Neural progenitor cell (in vitro differentiated cells): ENCODE measurements at regions not wholly inside any gene's neighbourhood (a gene's known extent, or its start where the extent isn't known, plus 50 kb on each side); places are given as distances from the start of the nearest gene placed in this dataset.

Experiments used
- DNase-seq: peaks from one replicate; pipeline ENCODE4 v3.0.0-alpha.2; 2016; ENCODE audit warnings: low spot score
- H2AFZ ChIP-seq: fragments of 200-600 bp; sonication (generic); replicated peaks from 2 replicates; pipeline ENCODE4 v1.6.1; 2016; ENCODE audit warnings: antibody characterized with exemption
- H3F3A ChIP-seq: fragments of 200-600 bp; sonication (generic); 2 replicates; pipeline ENCODE4 v1.6.1; 2016; ENCODE audit warnings: antibody characterized with exemption, low read depth
- H3K27ac ChIP-seq: fragments of 200-600 bp; sonication (generic); 2 replicates; pipeline ENCODE4 v1.5.1; 2016; ENCODE audit warnings: mild to moderate bottlenecking
- H3K27me3 ChIP-seq: fragments of 200-600 bp; sonication (generic); 2 replicates; pipeline ENCODE4 v1.6.1; 2016; ENCODE audit warnings: mild to moderate bottlenecking, moderate library complexity
- H3K36me3 ChIP-seq: fragments of 200-600 bp; sonication (generic); 2 replicates; pipeline ENCODE4 v1.5.1; 2016
- H3K4me1 ChIP-seq: fragments of 200-600 bp; sonication (generic); 2 replicates; pipeline ENCODE4 v1.6.1; 2016; ENCODE audit warnings: mixed run types
- H3K4me2 ChIP-seq: fragments of 200-600 bp; sonication (generic); 2 replicates; pipeline ENCODE4 v1.6.1; 2016
- H3K4me3 ChIP-seq: fragments of 200-600 bp; sonication (generic); 2 replicates; pipeline ENCODE4 v1.5.1; 2016
- H3K79me2 ChIP-seq: fragments of 200-600 bp; sonication (generic); 2 replicates; pipeline ENCODE4 v1.6.1; 2016; ENCODE audit warnings: low read depth
- H3K9ac ChIP-seq: fragments of 200-600 bp; sonication (generic); 2 replicates; pipeline ENCODE4 v1.6.1; 2016
- H3K9me3 ChIP-seq: fragments of 200-600 bp; sonication (generic); 2 replicates; pipeline ENCODE4 v1.5.1; 2016; ENCODE audit warnings: low read depth
- H4K20me1 ChIP-seq: fragments of 200-600 bp; sonication (generic); 2 replicates; pipeline ENCODE4 v1.6.1; 2016; ENCODE audit warnings: low read depth
- H3K27ac Mint-ChIP-seq: 3 replicates; pipeline ENCODE4 v1.8.0; 2021; ENCODE audit warnings: mixed read lengths
- H3K27me3 Mint-ChIP-seq: 2 replicates; pipeline ENCODE4 v1.8.0; 2022; ENCODE audit warnings: low read depth, mild to moderate bottlenecking, inconsistent platforms, moderate library complexity, mixed read lengths; ENCODE audit not compliant: insufficient read depth
- H3K36me3 Mint-ChIP-seq: 3 replicates; pipeline ENCODE4 v1.8.0; 2021; ENCODE audit warnings: mixed read lengths
- H3K4me1 Mint-ChIP-seq: 3 replicates; pipeline ENCODE4 v1.8.0; 2021; ENCODE audit warnings: mixed read lengths
- H3K4me3 Mint-ChIP-seq: 3 replicates; pipeline ENCODE4 v1.8.0; 2021; ENCODE audit warnings: mild to moderate bottlenecking, moderate library complexity, mixed read lengths
- H3K9me3 Mint-ChIP-seq: 3 replicates; pipeline ENCODE4 v1.8.0; 2020; ENCODE audit warnings: mixed read lengths
- CTCF ChIP-seq: fragments of 200-600 bp; sonication (generic); IDR thresholded peaks from 2 replicates; pipeline ENCODE4 v1.5.1; 2017; ENCODE audit warnings: antibody characterized with exemption, mild to moderate bottlenecking
- EZH2 ChIP-seq: fragments of 200-600 bp; sonication (generic); IDR thresholded peaks from 2 replicates; pipeline ENCODE4 v1.6.1; 2017; ENCODE audit warnings: antibody characterized with exemption, mild to moderate bottlenecking, moderate library complexity
- EZH2phosphoT487 ChIP-seq: fragments of 200-600 bp; sonication (generic); IDR thresholded peaks from 2 replicates; pipeline ENCODE4 v1.6.1; 2017; ENCODE audit warnings: antibody characterized with exemption

DNA sequence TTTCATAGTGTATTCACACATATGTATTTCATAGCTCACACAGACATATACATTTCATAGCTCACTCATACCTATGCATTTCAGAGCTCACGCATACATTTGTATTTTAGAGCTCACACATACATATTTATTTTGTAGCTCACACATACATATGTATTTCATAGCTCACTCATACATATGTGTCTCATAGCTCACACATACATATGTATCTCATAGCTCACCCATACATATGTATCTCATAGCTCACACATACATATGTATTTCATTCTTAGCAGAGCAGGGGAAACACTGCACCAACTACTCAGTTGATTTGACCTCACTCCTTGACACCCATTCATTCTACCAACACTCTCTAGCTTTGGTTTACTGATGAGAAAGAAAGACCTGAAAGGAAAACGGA lies 713.6 kb downstream of the QKI start:
- Histone ChIP-seq H3K27ac (no peak overlapping the region), H2AFZ (no peak overlapping the region), H4K20me1 (no peaks in the 10 kb centered on the region), H3K79me2 (no peaks in the 10 kb centered on the region), H3K4me2 (no peak overlapping the region), H3K4me1 (no peaks in the 10 kb centered on the region), H3K27me3 (no peaks in the 10 kb centered on the region), H3K36me3 (no peaks in the 10 kb centered on the region), H3F3A (no peaks in the 10 kb centered on the region), H3K4me3 (no peak overlapping the region), H3K9ac (no peak overlapping the region), H3K9me3 (no peaks in the 10 kb centered on the region)
- Mint-ChIP-seq H3K36me3 (no peaks in the 10 kb centered on the region), H3K4me3 (no peak overlapping the region), H3K27ac (no peak overlapping the region), H3K27me3 (peaks cover 2% of the 10 kb centered on the region), H3K4me1 (peaks cover 8% of the 10 kb centered on the region), H3K9me3 (peaks cover 14% of the 10 kb centered on the region)
- TF ChIP-seq CTCF: no peak
- no peak for TF ChIP-seq EZH2phosphoT487
- no peak for TF ChIP-seq EZH2
- DNase-seq: no peak

GRCh38 chr6:164124986-164125385 lies 710.5 kb downstream of the QKI start:
- H2AFZ ChIP-seq: no peak overlapping the region
- H3K9me3 ChIP-seq: no peaks in the 10 kb centered on the region
- Mint-ChIP-seq H3K36me3 (peaks cover 1% of the 10 kb centered on the region), H3K9me3 (peaks cover 16% of the 10 kb centered on the region), H3K4me1 (no peaks in the 10 kb centered on the region), H3K4me3 (no peak overlapping the region), H3K27ac (no peak overlapping the region), H3K27me3 (peaks cover 2% of the 10 kb centered on the region)
- no peaks in the 10 kb centered on the region for H3F3A ChIP-seq
- DNase-seq: no peak
- H3K79me2 ChIP-seq: no peaks in the 10 kb centered on the region
- no peaks in the 10 kb centered on the region for H3K4me1 ChIP-seq
- no peak overlapping the region for H3K4me2 ChIP-seq
- no peak overlapping the region for H3K9ac ChIP-seq
- H3K4me3 ChIP-seq: no peak overlapping the region
- no peak for TF ChIP-seq EZH2
- no peak for TF ChIP-seq CTCF
- TF ChIP-seq EZH2phosphoT487: no peak
- H3K27me3 ChIP-seq: no peaks in the 10 kb centered on the region
- H4K20me1 ChIP-seq: no peaks in the 10 kb centered on the region
- no peaks in the 10 kb centered on the region for H3K36me3 ChIP-seq
- no peak overlapping the region for H3K27ac ChIP-seq

GRCh38 chr6:164124473-164124872 lies 710.0 kb downstream of the QKI start:
- Histone ChIP-seq H4K20me1 (no peaks in the 10 kb centered on the region), H3K36me3 (no peaks in the 10 kb centered on the region), H3K27ac (no peak overlapping the region), H3K4me2 (no peak overlapping the region), H3K9ac (no peak overlapping the region), H3K4me1 (no peaks in the 10 kb centered on the region), H3F3A (no peaks in the 10 kb centered on the region), H3K27me3 (no peaks in the 10 kb centered on the region), H3K9me3 (no peaks in the 10 kb centered on the region), H3K4me3 (no peak overlapping the region), H3K79me2 (no peaks in the 10 kb centered on the region), H2AFZ (no peak overlapping the region)
- H3K4me3 Mint-ChIP-seq: no peak overlapping the region
- peaks cover 19% of the 10 kb centered on the region for H3K9me3 Mint-ChIP-seq
- TF ChIP-seq EZH2: no peak
- no peak for TF ChIP-seq EZH2phosphoT487
- TF ChIP-seq CTCF: no peak
- H3K27ac Mint-ChIP-seq: no peak overlapping the region
- H3K36me3 Mint-ChIP-seq: peaks cover 1% of the 10 kb centered on the region
- peaks cover 3% of the 10 kb centered on the region for H3K4me1 Mint-ChIP-seq
- no peak for DNase-seq
- H3K27me3 Mint-ChIP-seq: peaks cover 2% of the 10 kb centered on the region
